GM21447 (cell line): ENCODE measurements at regions not wholly inside any gene's neighbourhood (a gene's known extent, or its start where the extent isn't known, plus 50 kb on each side); places are given as distances from the start of the nearest gene placed in this dataset.

Experiments used
- ATAC-seq: cut with Tn5 transposase; IDR thresholded peaks from one replicate; pipeline ENCODE4 v1.9.1; 2021; ENCODE audit not compliant: unreplicated experiment

DNA sequence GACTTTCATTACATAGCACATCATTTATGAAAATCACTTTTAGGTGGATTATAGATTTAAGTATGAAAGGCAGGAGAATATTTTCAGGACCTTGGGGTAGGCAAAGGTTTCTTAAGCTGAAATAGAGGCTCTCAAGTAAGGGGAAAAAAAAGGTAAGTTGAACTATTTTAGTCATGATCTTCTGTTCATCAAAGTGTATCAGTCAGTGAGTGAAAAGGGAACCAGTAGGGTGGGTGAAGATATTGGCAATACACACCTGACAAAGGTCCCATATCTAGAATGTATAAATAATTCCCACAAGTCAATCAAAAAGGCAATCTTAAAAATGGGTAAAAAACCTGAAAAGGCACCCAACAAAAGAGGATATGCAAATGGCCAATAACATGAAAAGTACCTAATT, 218.6 kb downstream of the KLF13 start:
- no peak for ATAC-seq

DNA sequence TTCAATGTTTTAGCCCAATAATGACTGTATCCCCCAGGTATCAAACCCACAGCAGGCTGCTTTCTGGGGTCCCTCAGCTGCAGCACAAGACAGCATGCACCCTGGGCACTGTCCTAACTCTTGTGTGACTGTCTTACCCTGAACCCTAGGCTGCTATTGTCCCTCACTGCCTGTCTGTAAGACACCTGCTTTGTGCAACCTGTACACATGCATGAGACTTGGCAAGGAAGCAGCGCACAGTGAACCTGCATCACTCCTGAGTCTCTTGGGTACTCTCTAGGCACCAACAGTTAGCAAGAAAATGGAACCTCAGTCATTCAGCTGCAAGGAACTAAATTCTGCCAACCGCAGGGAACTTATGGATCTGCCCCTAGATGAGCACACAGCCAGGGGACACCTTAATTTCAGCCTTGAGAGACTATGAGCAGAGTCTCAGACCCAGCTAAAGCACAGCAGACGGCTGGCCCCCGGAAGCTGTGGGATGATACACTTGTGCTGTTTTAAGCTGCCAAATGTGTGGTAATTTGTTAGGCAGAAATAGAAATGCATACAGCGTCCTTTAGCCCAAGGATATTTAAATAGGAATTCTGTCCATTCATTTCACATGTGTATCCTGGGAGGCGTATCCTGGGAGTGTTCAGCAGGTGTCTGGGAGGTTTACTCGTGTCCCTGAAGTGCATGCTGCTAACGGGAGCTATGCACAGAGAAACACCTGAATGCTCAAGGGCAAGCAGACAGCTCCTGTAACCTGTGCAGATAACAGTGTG, 223.8 kb downstream of the KLF13 start:
- ATAC-seq: no peak

DNA sequence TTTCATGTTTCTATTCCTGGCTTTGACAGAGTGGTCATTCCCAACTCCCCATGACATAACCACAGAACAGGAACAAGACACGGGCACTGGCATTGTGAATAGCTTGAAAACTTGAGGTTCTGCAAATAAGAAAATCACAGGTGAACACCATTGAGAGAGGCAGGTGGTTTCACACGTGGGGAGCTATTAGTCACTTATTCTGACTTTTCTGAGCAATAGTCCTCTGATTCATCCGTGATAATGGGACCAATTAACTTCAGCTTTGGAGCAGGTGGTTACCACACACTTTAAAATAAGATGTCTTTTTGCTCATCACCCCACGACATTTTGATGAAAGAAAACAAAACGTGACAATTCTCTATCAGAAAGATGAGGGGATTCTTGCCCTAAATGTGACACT, 224.7 kb downstream of the KLF13 start:
- no peak for ATAC-seq

DNA sequence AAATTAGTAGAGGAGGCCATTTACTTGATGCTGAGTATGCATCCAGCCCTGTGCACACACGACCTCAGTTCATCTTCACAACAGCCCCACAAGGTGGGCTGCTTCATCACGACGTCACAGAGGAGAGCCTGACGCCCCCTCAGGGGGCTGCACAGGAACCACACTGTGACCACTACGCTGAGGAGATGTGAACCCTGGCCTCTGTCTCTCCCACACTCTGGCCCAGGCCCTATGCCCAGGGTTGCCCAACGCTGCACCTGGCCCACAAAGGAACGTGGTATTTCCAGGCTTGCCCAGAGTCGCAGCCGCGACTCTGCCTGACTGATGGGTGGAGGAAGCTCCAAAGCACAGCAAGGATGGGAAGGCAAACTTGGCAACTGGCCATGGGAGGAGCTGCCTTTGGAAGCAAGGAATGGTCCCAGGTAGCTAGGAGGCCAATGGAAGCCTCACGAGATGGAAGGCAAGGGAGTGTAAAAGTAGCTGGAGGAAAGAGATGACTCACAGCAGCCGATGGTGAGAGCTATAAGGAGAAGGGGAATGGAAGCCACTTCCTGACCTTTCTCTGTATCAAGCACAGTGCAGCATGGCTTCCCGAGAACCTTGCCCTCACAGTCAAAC, 226.0 kb downstream of the KLF13 start:
- ATAC-seq: no peak

DNA sequence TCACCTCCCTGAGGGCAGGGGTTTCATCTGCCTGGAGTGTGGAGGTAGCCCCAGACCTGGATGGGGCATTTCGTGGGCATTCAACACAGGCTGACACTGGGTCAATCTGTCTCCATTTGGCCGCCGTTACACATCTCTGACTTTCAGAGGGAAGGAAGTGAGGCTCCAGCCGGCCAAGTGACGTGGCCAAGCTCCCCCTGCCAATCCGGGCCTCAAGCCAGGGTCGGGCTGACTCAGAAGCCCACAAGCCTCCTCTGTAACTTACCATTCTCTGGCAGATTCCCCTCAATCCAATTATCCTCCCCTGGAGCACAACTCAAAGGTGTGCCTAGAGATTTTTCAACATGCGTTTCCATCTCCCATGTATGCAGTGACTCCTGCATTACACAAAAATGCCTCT, 227.6 kb downstream of the KLF13 start:
- no peak for ATAC-seq

DNA sequence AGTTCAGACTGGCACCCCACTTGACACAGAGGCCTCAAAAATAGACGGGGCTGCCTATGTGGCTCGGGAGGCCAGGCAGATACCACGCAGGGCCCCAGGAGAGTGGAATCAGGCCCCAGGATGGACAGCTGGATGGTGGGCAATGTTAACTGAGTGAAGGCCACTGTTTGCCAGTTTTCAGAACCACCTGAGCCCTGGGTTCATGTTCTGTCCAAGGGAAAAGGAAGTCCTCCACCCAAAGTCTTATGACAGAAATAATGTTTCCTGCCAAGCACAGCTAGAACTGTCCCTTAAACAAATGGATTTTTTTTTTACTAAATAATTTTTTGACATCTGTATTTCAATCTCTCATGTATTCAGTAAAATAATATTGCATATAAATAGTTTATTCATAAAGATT, 228.4 kb downstream of the KLF13 start:
- no peak for ATAC-seq

DNA sequence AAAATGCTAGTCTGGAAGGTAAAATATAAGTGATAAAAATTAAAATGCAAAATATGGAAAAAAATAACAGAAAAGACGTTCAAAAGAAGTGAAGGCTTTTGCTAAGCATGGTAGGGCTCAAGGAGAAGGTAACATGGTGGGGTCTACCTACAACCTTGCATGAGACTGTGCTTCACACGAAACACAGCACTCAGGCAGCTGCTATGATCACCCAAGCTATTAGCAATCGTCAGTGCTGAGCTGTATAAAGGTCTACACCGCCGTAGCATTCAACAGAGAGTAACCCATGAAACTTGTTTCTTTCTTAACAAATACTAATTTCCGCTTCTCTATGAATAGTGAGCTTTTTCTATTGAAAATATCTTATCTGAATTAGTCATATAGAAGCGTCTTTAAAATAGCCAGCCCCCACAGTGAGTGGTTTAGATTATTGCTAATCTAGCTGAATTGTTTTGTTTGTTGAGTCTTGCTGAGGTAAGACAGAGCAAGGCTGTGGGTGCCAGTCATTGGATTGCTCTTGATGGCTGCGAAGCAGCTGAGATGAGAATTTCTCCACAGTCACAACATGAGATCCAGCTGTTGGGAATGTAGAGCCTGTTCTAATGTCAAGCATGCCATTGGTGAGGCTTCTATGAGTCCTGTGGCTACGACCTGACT, 230.0 kb downstream of the KLF13 start:
- no peak for ATAC-seq

DNA sequence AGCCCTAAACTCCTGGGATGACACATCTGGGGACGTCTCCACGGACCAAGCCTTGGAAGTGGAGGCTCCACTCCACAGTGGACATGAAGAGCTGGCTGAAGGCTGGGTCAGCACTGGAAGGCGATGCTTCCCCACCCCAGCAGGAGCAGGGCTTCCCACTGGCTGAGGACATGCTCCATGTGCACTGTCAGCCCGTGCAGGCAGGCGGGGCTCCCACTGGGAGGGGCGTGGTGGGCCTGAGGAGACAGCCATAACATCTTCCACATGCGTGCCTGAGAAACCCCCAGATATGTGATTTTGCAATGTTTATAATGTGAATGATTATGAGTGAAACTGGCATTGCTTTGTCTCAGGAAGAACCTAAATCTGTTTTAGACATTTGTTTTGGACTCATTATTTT, 231.3 kb downstream of the KLF13 start:
- ATAC-seq: no peak

DNA sequence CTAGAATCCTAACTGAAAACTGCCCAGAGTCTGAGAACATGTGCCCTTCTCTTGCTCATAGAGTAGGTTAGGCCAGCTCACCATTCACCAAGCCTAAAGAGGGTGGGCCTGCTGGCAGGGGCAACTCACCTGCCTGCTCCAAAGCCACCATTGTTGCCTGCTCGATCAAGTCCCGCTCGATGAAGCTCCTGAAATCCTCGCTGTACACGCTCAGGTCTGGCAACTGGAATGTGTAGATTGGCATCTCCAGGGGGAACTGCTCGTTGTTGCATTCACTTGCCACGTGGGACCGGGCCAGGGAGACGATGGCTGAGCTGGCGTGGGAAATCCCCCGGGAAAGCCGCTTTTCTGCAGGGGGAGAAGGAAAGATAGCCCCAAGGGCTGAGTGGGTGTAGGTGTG, 232.2 kb downstream of the KLF13 start:
- no peak for ATAC-seq

DNA sequence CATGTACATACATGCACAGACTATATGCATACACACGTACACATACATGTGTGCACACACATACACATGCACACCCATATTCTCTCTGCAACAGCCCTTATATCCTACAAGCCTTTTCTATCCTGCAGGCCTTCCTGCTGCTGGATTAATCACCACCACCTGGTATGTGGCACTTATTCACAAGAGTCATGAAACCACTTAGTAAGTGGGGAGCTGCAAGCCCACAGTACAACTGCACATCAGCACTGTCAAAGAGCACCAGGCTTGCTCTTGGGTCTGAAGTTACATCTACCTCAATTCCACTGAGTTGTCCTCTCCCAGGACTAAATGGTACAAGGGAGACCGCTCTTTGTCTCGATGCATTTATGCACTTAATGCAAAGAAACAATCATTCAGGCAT, 233.2 kb downstream of the KLF13 start:
- ATAC-seq: no peak

DNA sequence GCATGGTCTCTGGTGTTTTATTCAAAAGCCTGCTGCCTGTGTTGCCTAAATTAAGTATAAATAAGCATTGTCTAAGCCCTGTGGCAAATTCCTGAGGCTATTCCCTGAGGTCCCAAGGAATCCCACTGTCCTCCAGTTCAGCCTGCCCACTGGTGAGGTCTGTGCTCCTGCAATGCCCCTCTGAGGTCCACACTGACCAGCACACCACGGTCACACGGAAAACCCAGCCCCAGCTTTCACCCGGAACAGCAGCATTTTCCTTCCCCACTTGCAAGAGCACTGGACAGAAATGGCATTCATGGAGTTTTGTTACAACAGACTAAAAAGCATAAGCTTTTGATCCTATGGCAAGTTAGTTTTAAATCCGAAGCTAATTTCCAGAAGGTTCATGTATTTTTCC, 234.0 kb downstream of the KLF13 start:
- ATAC-seq: no peak

DNA sequence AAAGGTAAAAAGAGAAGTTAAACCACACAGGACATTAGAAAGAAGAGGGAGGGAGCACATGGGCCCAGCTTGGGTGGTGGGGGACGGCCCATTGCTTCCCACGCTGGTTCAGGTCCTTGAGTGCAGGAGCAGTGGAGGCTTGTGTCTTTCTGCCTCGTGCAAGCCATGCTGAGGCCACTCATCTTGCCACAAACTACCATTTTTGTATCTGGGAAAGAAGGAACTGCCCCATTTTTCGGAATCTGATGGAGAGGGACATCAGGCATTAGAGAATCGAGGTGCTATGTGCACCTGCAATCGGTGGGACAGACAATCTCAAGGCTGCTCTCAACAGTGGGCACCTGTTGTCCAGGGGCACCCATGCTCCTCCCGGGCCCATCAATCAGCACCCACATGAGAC, 234.5 kb downstream of the KLF13 start:
- no peak for ATAC-seq

DNA sequence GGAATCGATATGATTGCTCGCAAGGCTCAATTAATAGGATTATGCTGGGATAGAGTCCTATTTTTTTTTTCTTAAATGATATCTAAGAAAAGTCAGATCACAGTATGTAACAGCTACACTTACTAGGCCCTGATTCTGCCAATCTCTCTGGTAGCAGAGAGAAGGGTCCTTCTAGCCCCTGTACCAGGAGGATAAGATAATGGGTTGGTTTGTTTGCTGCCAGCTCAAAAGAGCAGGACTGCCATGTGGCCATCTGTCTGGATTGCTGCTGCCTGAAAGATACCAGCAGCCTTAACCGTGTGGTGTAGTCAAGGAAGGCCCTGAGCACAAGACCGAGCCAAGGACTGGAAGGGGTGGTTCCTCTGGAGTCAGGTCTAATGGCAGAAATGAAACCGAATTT, 236.4 kb downstream of the KLF13 start:
- no peak for ATAC-seq

DNA sequence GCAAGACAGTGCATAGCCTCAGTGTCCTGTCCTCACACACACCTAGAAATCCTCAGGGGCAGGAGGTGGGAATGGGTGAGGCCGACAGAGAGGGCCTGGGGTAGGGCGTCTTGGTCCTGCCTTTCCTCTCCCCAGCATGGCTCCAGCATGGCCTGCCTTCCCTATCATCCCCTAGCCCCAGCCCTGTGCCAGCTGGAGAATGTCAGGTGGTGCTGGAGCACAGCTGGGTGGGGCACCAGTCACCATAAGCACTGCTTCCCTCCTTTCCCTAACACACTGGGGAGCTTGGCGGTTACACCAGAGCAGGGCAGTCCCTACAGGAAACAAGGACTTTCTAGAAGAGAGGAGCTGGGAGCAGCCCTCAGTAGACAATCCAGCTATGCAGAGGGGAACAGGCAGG, 236.8 kb downstream of the KLF13 start:
- ATAC-seq: no peak

DNA sequence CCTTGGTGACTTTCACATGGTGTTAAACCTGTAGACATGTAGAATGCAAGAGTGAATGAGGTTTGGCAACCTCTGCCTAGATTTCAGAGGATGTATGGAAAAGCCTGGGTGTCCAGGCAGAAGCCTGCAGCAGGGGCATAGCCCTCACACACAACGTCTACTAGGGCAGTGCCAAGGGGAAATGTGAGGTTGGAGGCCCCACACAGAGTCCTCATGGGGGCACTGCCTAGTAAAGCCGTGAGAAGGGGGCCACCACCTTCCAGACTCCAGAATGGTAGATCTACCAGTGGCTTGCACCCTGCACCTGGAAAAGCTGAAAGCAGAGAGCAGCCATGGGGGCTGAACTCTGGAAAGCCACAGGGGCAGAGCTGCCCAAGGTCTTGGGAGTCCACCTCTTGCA, 241.2 kb downstream of the KLF13 start:
- ATAC-seq: no peak

DNA sequence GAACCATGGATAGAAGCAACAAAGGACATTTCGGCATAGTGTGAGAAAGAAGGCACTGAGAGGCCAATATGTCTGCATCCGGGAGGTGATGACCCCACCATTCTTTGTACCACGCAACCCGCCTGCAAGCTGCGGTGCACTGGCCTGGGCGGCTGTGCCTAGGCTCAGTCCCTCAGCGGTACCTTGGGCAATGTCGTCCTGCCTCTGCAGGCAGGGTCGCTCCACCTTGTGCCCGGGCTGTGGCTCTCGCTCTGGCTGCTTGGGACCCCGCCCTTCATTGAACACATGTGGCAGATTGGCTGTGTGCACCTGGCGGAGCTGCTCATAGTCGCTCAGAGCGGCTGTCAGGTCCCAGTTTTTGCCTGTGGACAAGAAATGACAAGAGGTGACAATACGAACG, 243.2 kb downstream of the KLF13 start:
- ATAC-seq: no peak

DNA sequence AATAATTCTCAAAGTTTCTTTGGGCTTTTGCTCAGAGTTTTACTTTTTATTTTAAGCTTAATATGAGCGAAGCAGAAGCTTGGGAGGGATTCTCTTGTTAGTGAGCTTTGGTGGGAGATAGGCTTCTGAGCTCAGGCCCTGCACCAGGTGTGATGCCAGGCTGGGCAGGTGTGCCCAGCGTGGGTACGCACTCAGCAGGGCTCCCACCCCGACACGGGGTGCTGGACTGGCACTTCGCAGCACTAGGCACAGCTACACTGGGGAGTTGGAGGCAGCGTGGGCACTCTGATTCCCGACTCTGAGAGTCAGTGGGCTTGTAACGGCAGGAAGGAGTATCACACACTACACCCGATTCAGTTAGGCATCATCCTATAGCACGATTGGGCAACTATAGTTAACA, 244.0 kb downstream of the KLF13 start:
- ATAC-seq: no peak

DNA sequence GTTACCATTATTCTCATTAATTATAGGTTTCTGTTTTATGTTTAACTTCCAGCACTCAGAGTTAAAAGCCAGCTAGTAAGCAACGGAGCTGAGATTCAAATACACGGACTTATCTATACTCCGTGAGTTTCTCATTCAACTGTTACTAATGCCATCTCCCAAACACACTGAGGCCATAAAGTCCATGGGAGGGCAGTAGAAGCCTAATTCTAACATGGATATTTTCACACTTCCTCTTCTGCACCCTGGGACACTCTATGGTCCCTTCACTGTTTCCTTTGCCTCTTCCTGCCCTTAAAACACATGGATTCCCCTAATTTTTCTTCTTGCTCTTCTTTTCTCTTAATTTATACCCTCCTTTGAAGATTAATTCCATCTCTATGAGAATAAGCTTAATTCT, 245.0 kb downstream of the KLF13 start:
- no peak for ATAC-seq

DNA sequence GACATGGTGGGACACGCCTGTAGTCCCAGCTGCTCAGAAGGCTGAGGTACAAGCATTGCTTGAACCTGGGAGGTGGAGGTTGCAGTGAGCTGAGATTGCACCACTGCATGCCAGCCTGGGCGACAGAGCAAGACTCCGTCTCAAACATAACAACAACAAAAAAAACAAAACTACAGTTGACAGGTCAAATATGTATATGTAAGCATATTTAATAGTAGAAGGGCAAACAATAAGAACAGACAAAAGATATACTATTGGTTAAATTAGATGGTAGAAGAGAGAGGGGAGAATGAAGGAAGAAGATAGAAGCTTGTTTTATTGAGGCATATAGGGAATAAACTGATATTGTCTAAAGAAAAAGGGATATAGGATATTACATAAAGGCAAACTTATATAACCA, 247.1 kb downstream of the KLF13 start:
- ATAC-seq: no peak

DNA sequence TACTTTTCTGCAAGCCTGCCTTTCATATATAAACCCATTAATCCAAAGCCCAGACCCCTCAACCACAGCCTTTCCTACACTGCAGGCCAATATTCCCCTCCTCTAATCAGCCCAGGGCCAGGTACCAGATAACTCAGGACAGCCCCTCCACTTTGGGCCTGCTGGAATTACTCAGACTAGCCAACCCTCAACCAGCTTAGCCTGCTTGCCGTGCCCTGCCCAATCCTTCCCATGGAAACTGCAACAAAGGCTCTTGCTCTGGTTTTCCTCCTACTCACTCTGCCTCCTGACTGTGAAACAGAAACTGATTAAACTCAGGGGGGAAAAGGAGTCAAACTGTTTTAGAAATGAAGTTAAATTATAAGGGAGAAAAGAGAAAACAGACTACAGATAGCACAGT, 248.1 kb downstream of the KLF13 start:
- ATAC-seq: no peak

DNA sequence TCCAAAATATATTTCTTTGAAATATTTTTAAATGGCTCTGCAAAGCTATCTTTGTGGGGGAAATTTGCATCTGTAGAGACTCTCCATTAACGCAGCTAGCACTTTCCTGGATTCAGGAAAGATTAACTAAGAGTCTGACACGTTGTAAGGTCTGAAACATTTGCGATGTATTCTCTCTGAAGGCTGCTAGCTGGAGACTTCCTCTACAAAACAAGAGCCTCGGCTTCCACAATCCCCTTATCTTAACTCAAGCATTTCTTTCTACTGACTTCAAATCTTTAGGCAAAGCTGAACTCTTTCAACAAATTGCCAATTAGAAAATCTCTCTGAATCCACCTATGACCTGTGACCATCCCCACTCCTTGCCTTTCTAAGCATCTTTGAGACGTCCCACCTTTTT, 250.5 kb downstream of the KLF13 start:
- ATAC-seq: no peak

DNA sequence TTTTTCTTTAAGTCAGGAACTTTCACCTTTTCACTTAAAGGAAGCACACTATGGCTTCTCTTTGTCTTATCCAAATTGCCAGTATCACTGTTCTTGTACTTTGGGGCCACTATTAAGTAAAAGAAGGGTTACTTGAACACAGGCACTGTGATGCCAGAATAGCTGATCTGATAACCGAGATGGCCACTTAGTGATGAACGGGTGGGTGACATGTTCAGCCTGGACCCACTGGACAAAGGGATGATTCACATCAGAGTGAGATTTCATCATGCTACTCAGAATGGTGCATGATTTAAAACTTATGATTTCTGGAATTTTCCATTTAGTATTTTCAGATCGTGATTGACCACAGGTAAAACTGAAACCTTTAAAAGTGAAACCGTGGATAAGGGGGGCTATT, 252.6 kb downstream of the KLF13 start:
- no peak for ATAC-seq

DNA sequence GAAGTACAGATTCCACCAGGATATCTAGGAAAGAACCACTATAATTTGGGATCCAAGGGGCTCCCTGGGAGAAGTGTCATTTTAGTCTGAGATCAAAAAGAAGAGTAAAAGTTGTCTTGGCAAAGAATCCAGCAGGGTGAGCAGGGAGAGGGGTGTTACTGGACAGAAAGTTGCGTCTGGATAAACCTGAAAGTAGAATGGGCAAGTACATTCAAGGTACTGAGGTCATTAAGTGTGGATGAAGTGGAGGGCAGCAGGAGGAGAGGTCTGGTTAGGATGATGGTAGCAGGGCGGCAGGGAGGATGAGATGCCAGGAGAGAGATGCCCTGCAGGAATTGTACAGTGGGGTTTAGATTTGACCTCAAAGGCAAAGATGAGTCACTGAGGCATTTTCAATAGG, 253.3 kb downstream of the KLF13 start:
- ATAC-seq: no peak
